ENCODE measurements at regions not wholly inside any gene's neighbourhood (a gene's known extent, or its start where the extent isn't known, plus 50 kb on each side); places are given as distances from the start of the nearest gene placed in this dataset.

- H3K4me1 ChIP-seq (ENCODE audit: low read length): no peaks in the 10 kb centered on the region
- DNase-seq: peak; percentile 40
- no peaks in the 10 kb centered on the region for H3K36me3 ChIP-seq (replicated peaks; ENCODE audit: insufficient read depth, low read length)
- TF ChIP-seq EZH2phosphoT487 (IDR thresholded peaks at IDR 0.05; ENCODE audit: low read length) (no peak), EZH2 (optimal IDR thresholded peaks at IDR 0.05; ENCODE audit: low read depth, low read length) (no peak), CTCF (IDR thresholded peaks at IDR 0.05; ENCODE audit: low read length) (no peak)
- H3K9ac ChIP-seq (ENCODE audit: low read length): no peak overlapping the region
- H3K4me2 ChIP-seq (ENCODE audit: low read depth, low read length): peak overlapping the region; percentile 40; the same call in 1 of the 2 replicates
- no peaks in the 10 kb centered on the region for H3K79me2 ChIP-seq (ENCODE audit: low read length)
- no peaks in the 10 kb centered on the region for H3K27me3 ChIP-seq (replicated peaks; ENCODE audit: insufficient read depth, low read length)
- H3F3A ChIP-seq (ENCODE audit: insufficient read depth, low read length): no peaks in the 10 kb centered on the region
- H2AFZ ChIP-seq (ENCODE audit: low read length): peak overlapping the region; percentile 46
- no peaks in the 10 kb centered on the region for H3K9me2 ChIP-seq (replicated peaks; ENCODE audit: insufficient read depth, low read length)
- H3K4me3 ChIP-seq (ENCODE audit: low read length): no peak overlapping the region
- no peaks in the 10 kb centered on the region for H3K9me3 ChIP-seq (replicated peaks; ENCODE audit: insufficient read depth, low read length)
- H4K20me1 ChIP-seq (ENCODE audit: insufficient read depth, low read length): no peaks in the 10 kb centered on the region
- 0 out of 2 replicates have a peak overlapping the region, but pooled peaks have one; percentile 21 for H3K27ac ChIP-seq (ENCODE audit: low read length)
Observed at GRCh38 chr4:115491686-115492085, 378.3 kb upstream of the NDST4 start.

- H3K4me2 ChIP-seq (ENCODE audit: low read depth, low read length): no peak overlapping the region
- H3K4me1 ChIP-seq (ENCODE audit: low read length): no peaks in the 10 kb centered on the region
- H3K9me2 ChIP-seq (replicated peaks; ENCODE audit: insufficient read depth, low read length): no peaks in the 10 kb centered on the region
- no peaks in the 10 kb centered on the region for H3K9me3 ChIP-seq (replicated peaks; ENCODE audit: insufficient read depth, low read length)
- H3K79me2 ChIP-seq (ENCODE audit: low read length): no peaks in the 10 kb centered on the region
- no peak overlapping the region for H3K27ac ChIP-seq (ENCODE audit: low read length)
- no peaks in the 10 kb centered on the region for H4K20me1 ChIP-seq (ENCODE audit: insufficient read depth, low read length)
- TF ChIP-seq EZH2phosphoT487 (IDR thresholded peaks at IDR 0.05; ENCODE audit: low read length) (no peak), EZH2 (optimal IDR thresholded peaks at IDR 0.05; ENCODE audit: low read depth, low read length) (no peak), CTCF (IDR thresholded peaks at IDR 0.05; ENCODE audit: low read length) (no peak)
- H3K4me3 ChIP-seq (ENCODE audit: low read length): no peak overlapping the region
- H2AFZ ChIP-seq (ENCODE audit: low read length): no peak overlapping the region
- no peaks in the 10 kb centered on the region for H3K27me3 ChIP-seq (replicated peaks; ENCODE audit: insufficient read depth, low read length)
- DNase-seq: no peak
- no peak overlapping the region for H3K9ac ChIP-seq (ENCODE audit: low read length)
- no peaks in the 10 kb centered on the region for H3K36me3 ChIP-seq (replicated peaks; ENCODE audit: insufficient read depth, low read length)
- H3F3A ChIP-seq (ENCODE audit: insufficient read depth, low read length): no peaks in the 10 kb centered on the region
Observed at GRCh38 chr4:115489279-115489678, 375.9 kb upstream of the NDST4 start.

DNA sequence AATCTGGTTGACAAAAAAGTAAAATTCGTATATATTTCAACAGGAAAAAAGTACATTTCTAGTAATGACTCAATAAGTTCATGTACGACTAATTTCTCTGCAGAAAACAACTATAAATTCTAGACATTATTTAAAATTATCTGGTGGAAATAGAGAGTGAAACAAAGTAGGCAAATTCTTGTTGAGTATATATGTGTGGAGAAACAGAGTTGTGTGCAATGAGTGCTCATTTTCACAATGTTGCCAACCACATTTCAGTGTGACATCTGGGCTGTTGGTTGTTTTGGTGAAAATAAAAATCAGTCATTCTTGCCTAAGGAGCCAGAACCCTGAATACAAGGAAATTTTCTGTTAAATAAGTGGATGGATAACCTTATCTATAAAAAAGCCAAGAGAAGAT lies 372.0 kb upstream of the NDST4 start:
- TF ChIP-seq CTCF (IDR thresholded peaks at IDR 0.05; ENCODE audit: low read length) (no peak), EZH2phosphoT487 (IDR thresholded peaks at IDR 0.05; ENCODE audit: low read length) (no peak)
- Histone ChIP-seq H3K9ac (ENCODE audit: low read length) (no peak overlapping the region), H2AFZ (ENCODE audit: low read length) (no peak overlapping the region), H3K79me2 (ENCODE audit: low read length) (no peaks in the 10 kb centered on the region), H3K27ac (ENCODE audit: low read length) (no peak overlapping the region), H3K4me1 (ENCODE audit: low read length) (no peaks in the 10 kb centered on the region), H3K27me3 (replicated peaks; ENCODE audit: insufficient read depth, low read length) (no peaks in the 10 kb centered on the region), H3K9me3 (replicated peaks; ENCODE audit: insufficient read depth, low read length) (no peaks in the 10 kb centered on the region), H3K4me2 (ENCODE audit: low read depth, low read length) (no peak overlapping the region), H3F3A (ENCODE audit: insufficient read depth, low read length) (no peaks in the 10 kb centered on the region), H3K36me3 (replicated peaks; ENCODE audit: insufficient read depth, low read length) (no peaks in the 10 kb centered on the region), H3K9me2 (replicated peaks; ENCODE audit: insufficient read depth, low read length) (no peaks in the 10 kb centered on the region), H3K4me3 (ENCODE audit: low read length) (no peak overlapping the region), H4K20me1 (ENCODE audit: insufficient read depth, low read length) (no peaks in the 10 kb centered on the region)
- no peak for DNase-seq

All from MM.1S (cell line).